ENCODE measurements at regions not wholly inside any gene's neighbourhood (a gene's known extent, or its start where the extent isn't known, plus 50 kb on each side); places are given as distances from the start of the nearest gene placed in this dataset.

GRCh38 chr1:191970116-191970515 is 188.1 kb upstream of the RGS18 start:
- TF ChIP-seq, protein P1, sequence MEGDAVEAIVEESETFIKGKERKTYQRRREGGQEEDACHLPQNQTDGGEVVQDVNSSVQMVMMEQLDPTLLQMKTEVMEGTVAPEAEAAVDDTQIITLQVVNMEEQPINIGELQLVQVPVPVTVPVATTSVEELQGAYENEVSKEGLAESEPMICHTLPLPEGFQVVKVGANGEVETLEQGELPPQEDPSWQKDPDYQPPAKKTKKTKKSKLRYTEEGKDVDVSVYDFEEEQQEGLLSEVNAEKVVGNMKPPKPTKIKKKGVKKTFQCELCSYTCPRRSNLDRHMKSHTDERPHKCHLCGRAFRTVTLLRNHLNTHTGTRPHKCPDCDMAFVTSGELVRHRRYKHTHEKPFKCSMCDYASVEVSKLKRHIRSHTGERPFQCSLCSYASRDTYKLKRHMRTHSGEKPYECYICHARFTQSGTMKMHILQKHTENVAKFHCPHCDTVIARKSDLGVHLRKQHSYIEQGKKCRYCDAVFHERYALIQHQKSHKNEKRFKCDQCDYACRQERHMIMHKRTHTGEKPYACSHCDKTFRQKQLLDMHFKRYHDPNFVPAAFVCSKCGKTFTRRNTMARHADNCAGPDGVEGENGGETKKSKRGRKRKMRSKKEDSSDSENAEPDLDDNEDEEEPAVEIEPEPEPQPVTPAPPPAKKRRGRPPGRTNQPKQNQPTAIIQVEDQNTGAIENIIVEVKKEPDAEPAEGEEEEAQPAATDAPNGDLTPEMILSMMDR (IDR thresholded peaks at IDR 0.05), result no peak
- no peak for TF ChIP-seq POLR2AphosphoS5 (IDR thresholded peaks at IDR 0.05)
